SU-DHL-6 (cell line): ENCODE measurements at regions not wholly inside any gene's neighbourhood (a gene's known extent, or its start where the extent isn't known, plus 50 kb on each side); places are given as distances from the start of the nearest gene placed in this dataset.

Source experiments
- H2AFZ ChIP-seq: fragments of 200-600 bp; sonication (generic); 2 replicates; pipeline ENCODE4 v1.6.1; 2014; ENCODE audit warnings: low read depth, mild to moderate bottlenecking, moderate library complexity, mixed read lengths, antibody characterized with exemption, low read length; ENCODE audit not compliant: severe bottlenecking
- H3F3A ChIP-seq: fragments of 200-600 bp; shearing (Covaris generic); 2 replicates; pipeline ENCODE4 v1.6.0; 2016; ENCODE audit warnings: antibody characterized with exemption, mild to moderate bottlenecking; ENCODE audit not compliant: insufficient read depth
- H3K27ac ChIP-seq: fragments of 200-600 bp; sonication (generic); 2 replicates; pipeline ENCODE4 v1.5.1; 2016; ENCODE audit warnings: low read depth, mild to moderate bottlenecking, low read length, moderate library complexity, mixed read lengths
- H3K27me3 ChIP-seq: fragments of 200-600 bp; sonication (generic), shearing (Covaris generic); 2 replicates; pipeline ENCODE4 v1.6.0; 2014; ENCODE audit warnings: mild to moderate bottlenecking, low read length
- H3K36me3 ChIP-seq: fragments of 200-600 bp; sonication (generic); 2 replicates; pipeline ENCODE4 v1.6.1; 2014; ENCODE audit warnings: mild to moderate bottlenecking, low read length, mixed read lengths
- H3K4me2 ChIP-seq: fragments of 300-600, 200-600 bp; shearing (Covaris generic), sonication (generic); 2 replicates; pipeline ENCODE4 v1.6.0; 2014; ENCODE audit warnings: low read length, low read depth, mild to moderate bottlenecking; ENCODE audit not compliant: poor library complexity, severe bottlenecking
- H3K4me3 ChIP-seq: fragments of 200-600 bp; sonication (generic); 2 replicates; pipeline ENCODE4 v1.5.1; 2014; ENCODE audit warnings: antibody characterized with exemption, low read length, mild to moderate bottlenecking, mixed read lengths; ENCODE audit not compliant: insufficient read depth, poor library complexity, severe bottlenecking
- H3K79me2 ChIP-seq: fragments of 200-600 bp; sonication (generic); 2 replicates; pipeline ENCODE4 v1.6.1; 2014; ENCODE audit warnings: mild to moderate bottlenecking, low read length, moderate library complexity; ENCODE audit not compliant: insufficient read depth
- H3K9ac ChIP-seq: fragments of 200-600 bp; sonication (generic); 2 replicates; pipeline ENCODE4 v1.7.0; 2014; ENCODE audit warnings: mild to moderate bottlenecking, low read length
- H3K9me2 ChIP-seq: fragments of 200-600 bp; sonication (generic); replicated peaks from 2 replicates; pipeline ENCODE4 v1.6.1; 2014; ENCODE audit warnings: low read length; ENCODE audit not compliant: insufficient read depth
- H3K9me3 ChIP-seq: fragments of 200-600 bp; sonication (generic); 2 replicates; pipeline ENCODE4 v1.6.1; 2014; ENCODE audit warnings: low read length, mixed read lengths; ENCODE audit not compliant: insufficient read depth
- H4K20me1 ChIP-seq: fragments of 200-600 bp; sonication (generic); 2 replicates; pipeline ENCODE4 v1.6.1; 2014; ENCODE audit warnings: low read depth, mild to moderate bottlenecking, antibody characterized with exemption, low read length, moderate library complexity, mixed read lengths
- EZH2phosphoT487 ChIP-seq: fragments of 200-600 bp; sonication (generic), shearing (Covaris generic); conservative IDR thresholded peaks from 2 replicates; pipeline ENCODE4 v1.6.1; 2018; ENCODE audit warnings: mild to moderate bottlenecking, antibody characterized with exemption, low read length, moderate library complexity, mixed read lengths
- TF ChIP-seq, protein P1 (sequence below): fragments of 200-600 bp; sonication (generic); IDR thresholded peaks from one replicate; pipeline ENCODE4 v1.5.1; 2017; ENCODE audit warnings: antibody characterized with exemption, mild to moderate bottlenecking, low read length, moderate library complexity; ENCODE audit not compliant: insufficient read depth, poor library complexity, severe bottlenecking

DNA sequence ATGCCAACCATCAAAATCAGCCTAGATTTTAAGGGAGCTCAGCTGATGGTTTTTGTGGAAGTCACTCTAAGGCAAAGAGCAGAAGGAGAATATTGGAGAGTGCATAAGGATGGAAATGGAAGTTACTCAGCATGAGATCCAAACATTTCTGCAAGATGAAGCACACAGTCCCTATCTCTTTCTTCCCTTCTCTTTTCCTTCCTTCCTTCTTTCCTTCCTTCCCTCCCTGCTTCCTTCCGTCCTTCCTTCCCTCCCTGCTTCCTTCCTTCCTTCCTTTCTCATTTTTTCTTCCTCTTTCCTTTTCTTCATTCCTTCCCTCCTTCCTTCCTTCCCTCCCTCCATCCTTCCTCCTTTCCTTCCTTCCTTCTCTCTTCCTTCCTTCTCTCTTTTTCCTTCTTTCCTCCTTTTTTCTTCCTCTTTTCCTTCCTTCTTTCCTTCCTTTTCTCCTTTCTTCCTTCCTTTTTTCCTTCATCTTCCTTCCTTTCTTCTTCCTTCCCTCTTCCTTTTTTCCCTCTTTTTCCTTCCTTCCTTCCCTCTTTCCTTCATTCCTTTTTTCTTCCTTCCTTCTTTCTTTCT is 727.9 kb upstream of the CDH2 start:
- no peaks in the 10 kb centered on the region for H3K27me3 ChIP-seq
- TF ChIP-seq EZH2phosphoT487: no peak
- TF ChIP-seq, protein P1, sequence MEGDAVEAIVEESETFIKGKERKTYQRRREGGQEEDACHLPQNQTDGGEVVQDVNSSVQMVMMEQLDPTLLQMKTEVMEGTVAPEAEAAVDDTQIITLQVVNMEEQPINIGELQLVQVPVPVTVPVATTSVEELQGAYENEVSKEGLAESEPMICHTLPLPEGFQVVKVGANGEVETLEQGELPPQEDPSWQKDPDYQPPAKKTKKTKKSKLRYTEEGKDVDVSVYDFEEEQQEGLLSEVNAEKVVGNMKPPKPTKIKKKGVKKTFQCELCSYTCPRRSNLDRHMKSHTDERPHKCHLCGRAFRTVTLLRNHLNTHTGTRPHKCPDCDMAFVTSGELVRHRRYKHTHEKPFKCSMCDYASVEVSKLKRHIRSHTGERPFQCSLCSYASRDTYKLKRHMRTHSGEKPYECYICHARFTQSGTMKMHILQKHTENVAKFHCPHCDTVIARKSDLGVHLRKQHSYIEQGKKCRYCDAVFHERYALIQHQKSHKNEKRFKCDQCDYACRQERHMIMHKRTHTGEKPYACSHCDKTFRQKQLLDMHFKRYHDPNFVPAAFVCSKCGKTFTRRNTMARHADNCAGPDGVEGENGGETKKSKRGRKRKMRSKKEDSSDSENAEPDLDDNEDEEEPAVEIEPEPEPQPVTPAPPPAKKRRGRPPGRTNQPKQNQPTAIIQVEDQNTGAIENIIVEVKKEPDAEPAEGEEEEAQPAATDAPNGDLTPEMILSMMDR: no peak
- no peaks in the 10 kb centered on the region for H4K20me1 ChIP-seq
- H3F3A ChIP-seq: no peaks in the 10 kb centered on the region
- H3K9me3 ChIP-seq: no peaks in the 10 kb centered on the region
- H3K9ac ChIP-seq: no peak overlapping the region
- no peak overlapping the region for H3K27ac ChIP-seq
- no peak overlapping the region for H3K4me3 ChIP-seq
- no peaks in the 10 kb centered on the region for H3K79me2 ChIP-seq
- H3K36me3 ChIP-seq: no peaks in the 10 kb centered on the region
- H3K4me2 ChIP-seq: no peak overlapping the region
- H2AFZ ChIP-seq: no peak overlapping the region
- no peaks in the 10 kb centered on the region for H3K9me2 ChIP-seq

DNA sequence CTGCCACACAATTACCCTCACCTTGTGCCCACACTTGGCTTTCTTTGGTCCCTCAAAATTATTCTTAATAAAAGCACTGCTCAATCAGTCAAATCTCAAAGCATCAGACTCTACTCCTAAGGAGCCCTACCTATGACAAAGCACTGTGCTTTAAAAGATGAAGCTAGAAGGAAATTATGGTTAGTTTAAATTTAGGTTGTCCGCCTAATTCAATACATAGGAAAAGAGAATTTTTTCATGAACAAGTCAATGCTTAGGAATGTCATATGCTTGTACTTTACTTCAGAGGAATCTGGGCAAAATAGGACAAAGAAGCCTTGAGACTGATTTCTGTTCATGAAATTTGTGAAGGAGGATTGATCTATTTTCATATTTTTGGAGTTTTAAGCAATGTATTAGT is 726.4 kb upstream of the CDH2 start:
- no peaks in the 10 kb centered on the region for H4K20me1 ChIP-seq
- no peak overlapping the region for H3K4me2 ChIP-seq
- H3K27ac ChIP-seq: no peak overlapping the region
- H3K4me3 ChIP-seq: no peak overlapping the region
- no peaks in the 10 kb centered on the region for H3K9me2 ChIP-seq
- H2AFZ ChIP-seq: no peak overlapping the region
- no peaks in the 10 kb centered on the region for H3K9me3 ChIP-seq
- no peaks in the 10 kb centered on the region for H3K79me2 ChIP-seq
- H3F3A ChIP-seq: no peaks in the 10 kb centered on the region
- H3K36me3 ChIP-seq: no peaks in the 10 kb centered on the region
- H3K9ac ChIP-seq: no peak overlapping the region
- no peaks in the 10 kb centered on the region for H3K27me3 ChIP-seq
- no peak for TF ChIP-seq EZH2phosphoT487
- TF ChIP-seq, protein P1: no peak

DNA sequence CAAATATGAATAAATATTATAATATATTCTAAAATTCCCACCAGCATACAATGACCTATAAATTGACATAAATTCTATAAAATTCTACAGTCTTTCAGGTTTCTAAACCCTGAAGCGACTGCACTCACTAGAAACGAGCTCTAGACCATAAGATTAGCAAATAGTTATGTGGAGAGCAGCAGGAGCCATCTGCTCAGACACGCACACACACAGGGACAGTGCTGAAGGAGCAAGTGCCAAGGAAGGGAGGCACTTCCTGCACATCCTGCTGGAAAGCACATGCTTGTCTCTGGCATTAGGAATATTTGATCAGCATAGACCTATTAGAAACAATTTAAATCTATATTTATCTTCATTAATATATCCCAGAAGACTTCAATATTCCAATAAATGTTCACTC is 713.9 kb upstream of the CDH2 start:
- H3K79me2 ChIP-seq: no peaks in the 10 kb centered on the region
- H3K9me2 ChIP-seq: 0 out of 2 replicates have a peak, but pooled peaks cover 3% of the 10 kb centered on the region
- H3K27me3 ChIP-seq: no peaks in the 10 kb centered on the region
- H3K4me3 ChIP-seq: no peak overlapping the region
- TF ChIP-seq EZH2phosphoT487: no peak
- TF ChIP-seq, protein P1: no peak
- H2AFZ ChIP-seq: no peak overlapping the region
- H4K20me1 ChIP-seq: no peaks in the 10 kb centered on the region
- H3F3A ChIP-seq: no peaks in the 10 kb centered on the region
- H3K9ac ChIP-seq: no peak overlapping the region
- H3K4me2 ChIP-seq: no peak overlapping the region
- no peaks in the 10 kb centered on the region for H3K36me3 ChIP-seq
- peaks cover 1% of the 10 kb centered on the region; the same call in 1 of the 2 replicates for H3K9me3 ChIP-seq
- H3K27ac ChIP-seq: no peak overlapping the region
